Type B pancreatic cell (in vitro differentiated cells): ENCODE measurements at regions not wholly inside any gene's neighbourhood (a gene's known extent, or its start where the extent isn't known, plus 50 kb on each side); places are given as distances from the start of the nearest gene placed in this dataset.

Source experiments
- DNase-seq: peaks from one replicate; pipeline ENCODE4 v3.0.0; 2021; ENCODE audit warnings: mixed read lengths; ENCODE audit not compliant: unreplicated experiment; ENCODE audit errors: extremely low spot score
- H3K27ac Mint-ChIP-seq: 2 replicates; pipeline ENCODE4 v1.8.0; 2021; ENCODE audit warnings: mild to moderate bottlenecking, mixed read lengths
- H3K27me3 Mint-ChIP-seq: 2 replicates; pipeline ENCODE4 v1.8.0; 2021; ENCODE audit warnings: mixed read lengths
- H3K36me3 Mint-ChIP-seq: 2 replicates; pipeline ENCODE4 v1.8.0; 2021; ENCODE audit warnings: mixed read lengths
- H3K4me1 Mint-ChIP-seq: one replicate; pipeline ENCODE4 v1.8.0; 2021; ENCODE audit warnings: mixed read lengths; ENCODE audit not compliant: unreplicated experiment
- H3K4me3 Mint-ChIP-seq: 2 replicates; pipeline ENCODE4 v1.8.0; 2021; ENCODE audit warnings: mild to moderate bottlenecking, mixed read lengths
- H3K9me3 Mint-ChIP-seq: 2 replicates; pipeline ENCODE4 v1.8.0; 2021; ENCODE audit warnings: mixed read lengths
- TF ChIP-seq, protein P1 (sequence below): fragments of 200-600 bp; sonication (generic); conservative IDR thresholded peaks from 2 replicates; pipeline ENCODE4 v1.5.0; 2021; ENCODE audit warnings: antibody characterized with exemption, mild to moderate bottlenecking

DNA sequence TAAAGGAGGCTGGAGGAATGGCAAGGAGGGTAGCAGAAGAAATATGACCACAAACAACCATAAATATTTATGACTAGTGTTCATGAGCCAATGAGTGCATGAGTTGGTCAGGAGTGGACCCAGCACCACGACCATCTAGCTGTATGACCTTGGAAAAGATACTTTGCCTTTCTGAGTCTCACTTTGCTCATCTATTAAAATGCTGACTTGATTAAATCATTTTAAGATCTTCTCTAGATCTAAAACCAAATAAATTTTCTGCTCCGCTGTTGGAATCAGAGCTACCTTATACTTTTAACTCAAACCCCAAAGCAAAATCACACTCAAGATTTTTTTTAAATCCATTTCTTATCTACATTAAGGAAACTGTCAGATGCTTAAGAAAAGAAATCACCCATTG is 207.0 kb downstream of the GPAM start:
- H3K27ac Mint-ChIP-seq, result no peak overlapping the region
- H3K36me3 Mint-ChIP-seq, result no peaks in the 10 kb centered on the region
- peaks cover 22% of the 10 kb centered on the region for H3K27me3 Mint-ChIP-seq
- H3K9me3 Mint-ChIP-seq, result no peaks in the 10 kb centered on the region
- no peak overlapping the region for H3K4me3 Mint-ChIP-seq
- H3K4me1 Mint-ChIP-seq, result no peaks in the 10 kb centered on the region
- no peak for DNase-seq
- TF ChIP-seq, protein P1, sequence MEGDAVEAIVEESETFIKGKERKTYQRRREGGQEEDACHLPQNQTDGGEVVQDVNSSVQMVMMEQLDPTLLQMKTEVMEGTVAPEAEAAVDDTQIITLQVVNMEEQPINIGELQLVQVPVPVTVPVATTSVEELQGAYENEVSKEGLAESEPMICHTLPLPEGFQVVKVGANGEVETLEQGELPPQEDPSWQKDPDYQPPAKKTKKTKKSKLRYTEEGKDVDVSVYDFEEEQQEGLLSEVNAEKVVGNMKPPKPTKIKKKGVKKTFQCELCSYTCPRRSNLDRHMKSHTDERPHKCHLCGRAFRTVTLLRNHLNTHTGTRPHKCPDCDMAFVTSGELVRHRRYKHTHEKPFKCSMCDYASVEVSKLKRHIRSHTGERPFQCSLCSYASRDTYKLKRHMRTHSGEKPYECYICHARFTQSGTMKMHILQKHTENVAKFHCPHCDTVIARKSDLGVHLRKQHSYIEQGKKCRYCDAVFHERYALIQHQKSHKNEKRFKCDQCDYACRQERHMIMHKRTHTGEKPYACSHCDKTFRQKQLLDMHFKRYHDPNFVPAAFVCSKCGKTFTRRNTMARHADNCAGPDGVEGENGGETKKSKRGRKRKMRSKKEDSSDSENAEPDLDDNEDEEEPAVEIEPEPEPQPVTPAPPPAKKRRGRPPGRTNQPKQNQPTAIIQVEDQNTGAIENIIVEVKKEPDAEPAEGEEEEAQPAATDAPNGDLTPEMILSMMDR, result no peak

- no peaks in the 10 kb centered on the region for H3K36me3 Mint-ChIP-seq
- TF ChIP-seq, protein P1, result no peak
- DNase-seq, result no peak
- peaks cover 18% of the 10 kb centered on the region for H3K27me3 Mint-ChIP-seq
- no peak overlapping the region for H3K4me3 Mint-ChIP-seq
- H3K27ac Mint-ChIP-seq, result no peak overlapping the region
- no peaks in the 10 kb centered on the region for H3K4me1 Mint-ChIP-seq
- no peaks in the 10 kb centered on the region for H3K9me3 Mint-ChIP-seq
These were observed 199.5 kb downstream of the GPAM start for GRCh38 chr10:111984057-111984456.

DNA sequence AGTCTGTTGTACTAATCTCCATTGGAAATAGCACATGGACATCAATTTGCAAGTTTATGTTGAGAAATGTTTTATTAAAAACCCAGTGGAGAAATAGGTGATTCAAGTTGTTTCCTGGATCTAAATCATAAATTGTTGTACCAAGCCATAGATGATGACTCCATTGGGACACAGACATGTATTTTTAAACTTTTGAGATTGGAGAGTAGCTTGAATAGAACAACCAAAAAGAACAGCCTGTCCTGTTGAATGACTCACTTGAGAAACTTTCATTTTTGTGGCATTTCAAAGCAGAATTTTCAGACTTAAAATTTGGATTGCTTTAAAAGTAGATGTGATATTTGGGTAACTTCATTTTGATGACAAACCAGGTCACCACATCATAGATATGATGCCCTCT is 197.5 kb downstream of the GPAM start:
- Mint-ChIP-seq H3K27me3 (peaks cover 20% of the 10 kb centered on the region), H3K27ac (no peak overlapping the region), H3K4me1 (no peaks in the 10 kb centered on the region), H3K36me3 (no peaks in the 10 kb centered on the region), H3K9me3 (no peaks in the 10 kb centered on the region), H3K4me3 (no peak overlapping the region)
- no peak for DNase-seq
- TF ChIP-seq, protein P1, result no peak

DNA sequence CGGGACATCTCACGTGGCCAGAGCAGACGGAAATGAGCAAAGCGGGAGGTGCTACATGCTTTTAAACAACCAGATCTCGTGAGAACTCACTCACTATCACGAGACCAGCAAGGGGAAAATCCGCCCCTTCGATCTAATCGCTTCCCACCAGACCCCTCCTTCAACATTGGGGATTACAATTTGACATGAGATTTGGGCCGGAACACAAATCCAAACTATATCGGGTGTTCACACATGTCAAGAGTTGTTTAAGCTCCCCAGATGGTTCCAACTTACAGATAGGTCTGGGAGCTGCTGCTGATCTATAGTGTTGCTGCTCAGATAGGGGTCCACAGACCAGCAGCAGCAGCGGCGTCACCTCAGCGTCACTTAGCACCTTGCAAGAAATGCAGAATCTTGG is 194.9 kb downstream of the GPAM start:
- Mint-ChIP-seq H3K9me3 (no peaks in the 10 kb centered on the region), H3K4me3 (no peak overlapping the region), H3K27me3 (peaks cover 15% of the 10 kb centered on the region), H3K36me3 (no peaks in the 10 kb centered on the region), H3K4me1 (no peaks in the 10 kb centered on the region), H3K27ac (no peak overlapping the region)
- DNase-seq, result no peak
- TF ChIP-seq, protein P1, result no peak

DNA sequence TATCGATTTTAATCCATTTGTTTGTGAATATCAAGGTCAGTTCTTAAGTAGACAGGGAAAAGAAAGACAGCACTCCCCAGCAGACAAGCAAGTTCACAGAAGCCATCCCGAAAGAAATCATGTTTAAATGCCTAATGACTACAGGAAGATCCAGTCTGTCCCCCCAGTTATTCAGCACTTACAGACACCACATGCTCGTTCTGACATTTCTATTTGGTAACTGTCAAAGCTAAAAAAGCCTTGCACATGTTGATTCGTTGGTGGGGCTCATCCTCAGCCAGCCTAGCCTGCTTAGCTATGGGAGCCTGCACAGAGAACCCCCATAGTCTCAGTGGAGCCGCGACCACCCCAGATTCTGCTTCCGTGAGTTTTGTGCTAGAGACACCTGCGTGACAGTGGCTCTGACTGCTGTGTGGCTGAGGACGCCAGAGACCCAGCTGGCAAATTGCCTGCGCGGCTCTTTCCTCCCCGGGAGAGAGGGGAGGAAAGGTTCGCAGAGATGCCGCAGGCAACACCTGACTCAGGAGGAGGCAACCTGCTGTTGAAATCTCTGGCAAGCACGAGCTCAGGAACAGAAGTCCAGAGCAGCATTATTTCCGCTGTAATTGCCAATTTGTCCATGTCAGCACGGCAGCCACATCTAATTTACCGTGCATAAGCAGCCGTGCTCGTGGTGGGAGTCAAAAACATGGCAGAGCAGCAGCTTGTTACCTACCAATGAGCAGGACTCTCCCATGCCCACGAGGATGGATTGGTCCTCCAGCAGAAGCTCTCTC is 194.2 kb downstream of the GPAM start:
- Mint-ChIP-seq H3K36me3 (no peaks in the 10 kb centered on the region), H3K27ac (no peak overlapping the region), H3K9me3 (no peaks in the 10 kb centered on the region), H3K27me3 (peaks cover 15% of the 10 kb centered on the region), H3K4me1 (no peaks in the 10 kb centered on the region), H3K4me3 (no peak overlapping the region)
- TF ChIP-seq, protein P1, result no peak
- no peak for DNase-seq
